Karpas-422 (cell line): ENCODE measurements at regions not wholly inside any gene's neighbourhood (a gene's known extent, or its start where the extent isn't known, plus 50 kb on each side); places are given as distances from the start of the nearest gene placed in this dataset.

ENCODE experiments used
- DNase-seq: peaks from one replicate; pipeline ENCODE4 v3.0.0-alpha.2; 2015
- H2AFZ ChIP-seq: fragments of 200-600 bp; sonication (generic); 2 replicates; pipeline ENCODE4 v1.6.1; 2014; ENCODE audit warnings: antibody characterized with exemption, low read length, mixed read lengths
- H3K27ac ChIP-seq: fragments of 200-600 bp; sonication (generic); 2 replicates; pipeline ENCODE4 v1.5.1; 2014; ENCODE audit warnings: mild to moderate bottlenecking, low read length, moderate library complexity
- H3K27me3 ChIP-seq: fragments of 200-600 bp; sonication (generic); 2 replicates; pipeline ENCODE4 v1.6.1; 2014; ENCODE audit warnings: low read length, mixed read lengths
- H3K36me3 ChIP-seq: fragments of 200-600 bp; sonication (generic); 2 replicates; pipeline ENCODE4 v1.6.1; 2014; ENCODE audit warnings: low read length, mixed read lengths; ENCODE audit not compliant: insufficient read depth
- H3K4me1 ChIP-seq: fragments of 200-600 bp; sonication (generic); 2 replicates; pipeline ENCODE4 v1.6.1; 2014; ENCODE audit warnings: mild to moderate bottlenecking, low read length, mixed read lengths
- H3K4me2 ChIP-seq: fragments of 200-600 bp; sonication (generic); 2 replicates; pipeline ENCODE4 v1.6.1; 2014; ENCODE audit warnings: low read length, low read depth, mild to moderate bottlenecking; ENCODE audit not compliant: poor library complexity, severe bottlenecking
- H3K4me3 ChIP-seq: fragments of 200-600 bp; sonication (generic); 2 replicates; pipeline ENCODE4 v1.5.1; 2014; ENCODE audit warnings: mild to moderate bottlenecking, antibody characterized with exemption, low read length, mixed read lengths
- H3K79me2 ChIP-seq: fragments of 200-600 bp; sonication (generic); 2 replicates; pipeline ENCODE4 v1.6.1; 2014; ENCODE audit warnings: mild to moderate bottlenecking, low read length, mixed read lengths
- H3K9ac ChIP-seq: fragments of 200-600 bp; sonication (generic); 2 replicates; pipeline ENCODE4 v1.6.0; 2014; ENCODE audit warnings: low read length
- H3K9me2 ChIP-seq: fragments of 200-600 bp; sonication (generic), shearing (Covaris generic); replicated peaks from 2 replicates; pipeline ENCODE4 v1.6.0; 2014; ENCODE audit warnings: mild to moderate bottlenecking, low read length, moderate library complexity; ENCODE audit not compliant: insufficient read depth
- H3K9me3 ChIP-seq: fragments of 300-700, 200-600 bp; sonication (generic); 2 replicates; pipeline ENCODE4 v1.6.1; 2014; ENCODE audit warnings: low read length, mixed read lengths
- H4K20me1 ChIP-seq: fragments of 200-600 bp; sonication (generic); 2 replicates; pipeline ENCODE4 v1.6.1; 2014; ENCODE audit warnings: mild to moderate bottlenecking, antibody characterized with exemption, low read length, low read depth; ENCODE audit not compliant: insufficient read depth

GRCh38 chr1:216902669-216903381 lies 179.6 kb upstream of the ESRRG start:
- no peak overlapping the region for H3K4me2 ChIP-seq
- DNase-seq, result no peak
- no peaks in the 10 kb centered on the region for H3K9me2 ChIP-seq
- no peak overlapping the region for H3K9ac ChIP-seq
- H3K27ac ChIP-seq, result no peak overlapping the region
- no peaks in the 10 kb centered on the region for H3K4me1 ChIP-seq
- no peaks in the 10 kb centered on the region for H3K9me3 ChIP-seq
- no peak overlapping the region for H3K4me3 ChIP-seq
- no peak overlapping the region for H2AFZ ChIP-seq
- no peaks in the 10 kb centered on the region for H3K36me3 ChIP-seq
- H3K79me2 ChIP-seq, result no peaks in the 10 kb centered on the region
- H3K27me3 ChIP-seq, result no peaks in the 10 kb centered on the region
- no peaks in the 10 kb centered on the region for H4K20me1 ChIP-seq

DNA sequence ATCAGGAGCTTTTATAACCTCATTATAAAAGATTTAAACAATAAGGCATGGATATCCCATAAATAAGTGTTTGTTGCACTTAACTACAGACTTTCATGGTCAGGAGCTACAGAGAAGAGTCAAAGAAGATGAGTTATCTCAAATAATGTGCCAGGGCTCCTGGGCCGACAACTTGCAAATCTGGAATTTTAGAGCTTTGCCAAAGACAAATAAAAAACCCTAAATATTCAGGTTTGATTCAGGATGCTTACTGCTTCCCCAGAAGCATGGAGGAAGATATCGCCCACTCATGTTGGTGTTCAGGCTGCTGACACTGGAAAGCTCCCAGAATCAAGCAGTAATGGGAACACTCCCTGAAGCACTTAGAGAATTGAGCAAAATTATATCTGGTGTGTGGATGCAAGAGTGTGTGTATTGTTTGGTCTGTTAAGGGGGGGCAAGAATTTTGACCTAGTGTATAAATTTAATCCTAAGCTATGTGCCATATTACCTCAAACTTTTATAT lies 176.9 kb upstream of the ESRRG start:
- H3K9ac ChIP-seq, result no peak overlapping the region
- no peaks in the 10 kb centered on the region for H3K9me3 ChIP-seq
- H3K9me2 ChIP-seq, result no peaks in the 10 kb centered on the region
- no peak for DNase-seq
- H3K36me3 ChIP-seq, result no peaks in the 10 kb centered on the region
- no peaks in the 10 kb centered on the region for H3K79me2 ChIP-seq
- H3K4me1 ChIP-seq, result peaks cover 4% of the 10 kb centered on the region; the same call in 1 of the 2 replicates
- no peak overlapping the region for H3K4me2 ChIP-seq
- H4K20me1 ChIP-seq, result no peaks in the 10 kb centered on the region
- H3K4me3 ChIP-seq, result no peak overlapping the region
- H3K27me3 ChIP-seq, result no peaks in the 10 kb centered on the region
- no peak overlapping the region for H3K27ac ChIP-seq
- no peak overlapping the region for H2AFZ ChIP-seq

DNA sequence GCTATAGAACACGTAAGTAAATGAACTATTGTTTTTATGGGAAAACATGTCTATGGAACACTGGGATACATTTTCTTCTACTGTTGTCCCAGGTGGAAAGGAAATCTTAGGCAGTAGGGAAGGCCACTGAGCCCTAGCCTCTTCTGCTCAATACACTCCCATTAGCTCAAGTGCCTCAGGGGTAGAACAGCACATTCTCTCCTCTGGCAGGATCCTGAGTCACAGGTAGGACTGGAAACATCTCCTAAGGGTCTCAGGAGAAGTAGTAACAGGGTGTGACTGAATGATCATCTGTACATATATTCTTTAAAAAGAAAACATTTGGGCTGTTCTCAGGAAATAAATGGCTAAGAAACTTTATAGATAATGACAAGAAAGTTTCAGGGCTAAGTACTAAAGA lies 175.6 kb upstream of the ESRRG start:
- no peaks in the 10 kb centered on the region for H3K36me3 ChIP-seq
- peaks cover 4% of the 10 kb centered on the region; the same call in 1 of the 2 replicates for H3K4me1 ChIP-seq
- H3K9me3 ChIP-seq, result no peaks in the 10 kb centered on the region
- no peaks in the 10 kb centered on the region for H3K9me2 ChIP-seq
- H4K20me1 ChIP-seq, result no peaks in the 10 kb centered on the region
- no peak overlapping the region for H3K9ac ChIP-seq
- no peak overlapping the region for H3K4me3 ChIP-seq
- H3K27ac ChIP-seq, result no peak overlapping the region
- DNase-seq, result no peak
- no peaks in the 10 kb centered on the region for H3K79me2 ChIP-seq
- H3K4me2 ChIP-seq, result no peak overlapping the region
- no peak overlapping the region for H2AFZ ChIP-seq
- H3K27me3 ChIP-seq, result no peaks in the 10 kb centered on the region

GRCh38 chr1:216896146-216896545 lies 172.9 kb upstream of the ESRRG start:
- H4K20me1 ChIP-seq, result no peaks in the 10 kb centered on the region
- H3K4me2 ChIP-seq, result no peak overlapping the region
- no peak overlapping the region for H3K9ac ChIP-seq
- H3K27ac ChIP-seq, result no peak overlapping the region
- no peaks in the 10 kb centered on the region for H3K27me3 ChIP-seq
- peaks cover 7% of the 10 kb centered on the region; the same call in 1 of the 2 replicates for H3K4me1 ChIP-seq
- H3K9me2 ChIP-seq, result no peaks in the 10 kb centered on the region
- no peak overlapping the region for H2AFZ ChIP-seq
- no peaks in the 10 kb centered on the region for H3K36me3 ChIP-seq
- DNase-seq, result no peak
- no peak overlapping the region for H3K4me3 ChIP-seq
- H3K79me2 ChIP-seq, result no peaks in the 10 kb centered on the region
- H3K9me3 ChIP-seq, result no peaks in the 10 kb centered on the region

- Histone ChIP-seq H3K9ac (no peak overlapping the region), H3K4me2 (no peak overlapping the region), H3K4me1 (peaks cover 7% of the 10 kb centered on the region; the same call in 1 of the 2 replicates)
These were observed 171.3 kb upstream of the ESRRG start for GRCh38 chr1:216894494-216894893.

DNA sequence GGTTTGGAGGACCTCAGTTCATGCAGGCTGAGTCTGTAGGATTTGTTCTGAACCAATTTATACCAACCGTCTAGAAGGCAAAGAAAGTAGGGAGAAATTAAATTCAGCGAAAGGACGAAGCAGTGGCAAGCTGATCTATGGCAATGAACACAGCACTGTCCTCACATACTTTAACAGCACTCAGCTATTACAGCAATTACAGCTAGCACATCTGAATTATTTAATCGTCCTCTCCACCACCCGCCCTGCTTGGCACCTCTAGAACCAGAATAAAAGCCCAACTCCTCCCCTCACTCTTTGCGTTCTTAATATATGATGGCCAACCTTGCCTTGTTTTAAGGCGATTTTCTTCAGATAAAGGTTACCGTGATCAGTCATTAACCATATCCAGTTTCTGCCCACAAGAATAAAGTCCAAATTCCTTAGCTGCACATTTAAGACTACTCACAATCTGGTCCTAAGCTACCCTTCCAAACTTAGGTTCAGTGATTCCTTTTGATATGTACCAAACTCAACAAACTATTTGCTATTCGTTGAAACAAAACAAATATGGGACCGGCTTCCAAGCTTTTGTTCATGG lies 169.4 kb upstream of the ESRRG start:
- Histone ChIP-seq H3K36me3 (no peaks in the 10 kb centered on the region), H3K4me2 (no peak overlapping the region), H3K4me3 (no peak overlapping the region), H2AFZ (no peak overlapping the region), H3K9ac (no peak overlapping the region), H3K9me2 (no peaks in the 10 kb centered on the region), H3K9me3 (no peaks in the 10 kb centered on the region), H4K20me1 (no peaks in the 10 kb centered on the region), H3K79me2 (no peaks in the 10 kb centered on the region), H3K27me3 (no peaks in the 10 kb centered on the region), H3K4me1 (peaks cover 7% of the 10 kb centered on the region; the same call in 1 of the 2 replicates), H3K27ac (no peak overlapping the region)
- DNase-seq, result no peak

More at GRCh38 chr1:216894494-216894893, 171.3 kb upstream of the ESRRG start:
- Histone ChIP-seq H3K4me3 (no peak overlapping the region), H3K27me3 (no peaks in the 10 kb centered on the region), H2AFZ (no peak overlapping the region), H3K9me2 (no peaks in the 10 kb centered on the region), H3K27ac (no peak overlapping the region), H3K79me2 (no peaks in the 10 kb centered on the region), H3K36me3 (no peaks in the 10 kb centered on the region), H4K20me1 (no peaks in the 10 kb centered on the region), H3K9me3 (no peaks in the 10 kb centered on the region)
- DNase-seq, result no peak

DNA sequence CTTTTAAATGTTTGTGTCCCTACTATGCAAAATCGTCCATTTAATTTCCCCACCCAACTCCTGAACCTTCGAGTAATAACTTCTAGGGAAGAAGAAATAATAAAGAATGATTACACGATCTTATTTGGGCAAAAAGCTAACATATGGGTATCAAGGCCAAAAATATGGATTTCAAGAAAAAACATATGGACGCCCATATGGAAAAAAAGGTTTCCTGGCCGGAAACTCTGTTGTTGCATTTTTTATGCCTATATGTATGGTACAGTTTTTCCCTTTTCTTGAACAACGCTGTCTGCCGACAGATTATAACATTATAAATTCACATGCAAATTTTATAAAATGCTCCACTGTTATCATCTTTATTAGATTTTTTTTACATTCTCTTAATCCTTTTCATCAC lies 167.6 kb upstream of the ESRRG start:
- peaks cover 3% of the 10 kb centered on the region; the same call in 1 of the 2 replicates for H3K4me1 ChIP-seq
- no peaks in the 10 kb centered on the region for H3K9me2 ChIP-seq
- H3K79me2 ChIP-seq, result no peaks in the 10 kb centered on the region
- DNase-seq, result no peak
- H3K36me3 ChIP-seq, result no peaks in the 10 kb centered on the region
- H3K9ac ChIP-seq, result no peak overlapping the region
- no peaks in the 10 kb centered on the region for H3K9me3 ChIP-seq
- no peak overlapping the region for H3K4me2 ChIP-seq
- no peak overlapping the region for H2AFZ ChIP-seq
- H4K20me1 ChIP-seq, result no peaks in the 10 kb centered on the region
- no peaks in the 10 kb centered on the region for H3K27me3 ChIP-seq
- H3K4me3 ChIP-seq, result no peak overlapping the region
- H3K27ac ChIP-seq, result no peak overlapping the region

- Histone ChIP-seq H3K9ac (no peak overlapping the region), H3K36me3 (no peaks in the 10 kb centered on the region), H3K9me3 (no peaks in the 10 kb centered on the region), H3K27me3 (no peaks in the 10 kb centered on the region), H3K4me1 (peaks cover 3% of the 10 kb centered on the region; the same call in 1 of the 2 replicates), H2AFZ (no peak overlapping the region), H3K79me2 (no peaks in the 10 kb centered on the region), H4K20me1 (no peaks in the 10 kb centered on the region), H3K4me3 (no peak overlapping the region), H3K9me2 (no peaks in the 10 kb centered on the region; the same call in 1 of the 2 replicates), H3K27ac (no peak overlapping the region), H3K4me2 (no peak overlapping the region)
- DNase-seq, result no peak
These were observed 165.5 kb upstream of the ESRRG start for GRCh38 chr1:216888731-216889130.
